Right lung (tissue), 2 donors: ENCODE measurements at regions not wholly inside any gene's neighbourhood (a gene's known extent, or its start where the extent isn't known, plus 50 kb on each side); places are given as distances from the start of the nearest gene placed in this dataset.
"Not testable (repeated sequence)": the region's sequence is repeated elsewhere in the genome, so short reads cannot be mapped to it uniquely, and the experiment has no call there.

ENCODE experiments used
- DNase-seq, 2 donors: peaks; one replicate each; pipeline ENCODE4 v3.0.0-alpha.2; 2013

GRCh38 chr1:104776-105175 lies 346.7 kb downstream of the OR4F29 start:
- not testable (repeated sequence) for DNase-seq

DNA sequence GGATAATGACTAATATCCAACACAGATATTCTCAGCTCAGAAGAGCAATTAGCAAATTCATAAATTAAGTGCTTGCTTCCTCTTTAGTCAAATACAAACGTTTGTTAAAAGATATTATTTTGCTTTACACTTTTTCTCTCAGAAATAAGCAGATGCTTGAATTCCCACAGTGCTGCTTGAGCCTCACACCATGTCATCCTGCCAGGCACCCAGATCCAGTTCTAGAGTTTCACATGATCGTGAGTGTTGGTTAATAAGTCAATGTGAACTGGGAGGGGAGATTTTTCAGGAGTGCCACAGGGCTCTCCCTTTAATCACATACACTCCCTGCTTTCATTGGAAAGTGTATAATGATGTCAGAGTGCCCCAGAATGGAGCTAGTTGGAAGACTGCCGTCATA lies 352.0 kb downstream of the OR4F29 start:
- DNase-seq: not testable (repeated sequence)

DNA sequence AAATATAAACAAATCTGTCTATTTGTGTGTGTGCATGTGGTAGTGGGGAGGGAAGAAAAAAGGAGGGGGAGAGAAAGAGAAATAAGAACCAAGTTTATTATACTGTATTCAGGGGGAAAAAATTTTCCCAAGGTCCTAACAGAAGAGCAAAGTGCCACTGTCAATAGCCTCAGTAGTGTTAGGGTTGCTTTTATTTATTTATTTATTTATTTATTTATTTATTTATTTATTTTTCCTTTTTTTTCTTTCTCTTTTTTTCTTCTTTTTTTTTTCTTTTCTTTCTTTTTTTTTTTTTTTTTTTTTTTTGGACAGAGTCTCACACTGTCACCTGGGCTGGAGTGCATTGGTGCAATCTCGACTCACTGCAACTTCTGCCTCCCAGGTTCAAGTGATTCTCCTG lies 352.7 kb downstream of the OR4F29 start:
- DNase-seq: not testable (repeated sequence)

DNA sequence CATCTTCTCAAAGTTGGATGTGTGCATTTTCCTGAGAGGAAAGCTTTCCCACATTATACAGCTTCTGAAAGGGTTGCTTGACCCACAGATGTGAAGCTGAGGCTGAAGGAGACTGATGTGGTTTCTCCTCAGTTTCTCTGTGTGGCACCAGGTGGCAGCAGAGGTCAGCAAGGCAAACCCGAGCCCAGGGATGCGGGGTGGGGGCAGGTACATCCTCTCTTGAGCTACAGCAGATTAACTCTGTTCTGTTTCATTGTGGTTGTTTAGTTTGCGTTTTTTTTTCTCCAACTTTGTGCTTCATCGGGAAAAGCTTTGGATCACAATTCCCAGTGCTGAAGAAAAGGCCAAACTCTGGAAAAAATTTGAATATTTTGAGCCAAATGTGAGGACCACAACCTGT lies 360.2 kb downstream of the OR4F29 start:
- not testable (repeated sequence) for DNase-seq

DNA sequence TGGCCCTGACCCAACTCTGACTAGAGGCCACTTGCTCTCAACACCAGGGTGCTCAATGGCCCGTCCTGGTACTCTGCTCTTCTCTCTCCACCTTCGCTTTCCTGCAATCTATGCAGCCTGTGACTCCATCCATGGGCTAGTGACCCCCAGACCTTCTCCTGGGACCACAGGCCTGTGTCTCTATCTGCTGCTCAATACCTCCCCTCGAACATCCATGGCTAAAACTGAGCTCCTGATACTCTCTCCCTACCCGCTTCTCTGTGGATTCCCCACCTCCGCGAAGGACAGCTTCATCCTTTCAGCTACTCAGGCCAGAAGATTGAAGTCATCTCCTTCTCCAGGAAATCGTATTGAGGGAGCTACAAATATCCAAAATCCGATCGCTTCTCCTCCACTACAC lies 363.4 kb downstream of the OR4F29 start:
- not testable (repeated sequence) for DNase-seq

DNA sequence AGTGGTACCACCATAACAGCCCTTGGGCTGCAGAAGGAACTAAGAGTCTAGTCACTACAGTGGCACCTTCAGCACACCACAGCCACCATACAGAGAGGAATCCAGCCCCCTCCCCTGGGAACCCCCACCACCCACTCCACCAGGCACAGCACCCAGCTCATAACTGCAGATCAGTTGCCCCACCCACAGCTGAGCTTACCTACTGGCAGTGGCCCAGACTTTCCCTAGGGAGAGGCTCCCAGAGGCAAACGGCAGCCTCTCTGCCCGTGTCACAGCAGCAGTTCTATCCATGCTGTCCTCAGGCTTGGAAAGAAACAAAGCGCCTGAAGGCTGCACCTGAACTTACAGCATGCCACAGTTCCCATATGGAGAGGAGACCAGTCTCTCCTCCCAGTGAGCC lies 372.3 kb downstream of the OR4F29 start:
- DNase-seq: not testable (repeated sequence)

- DNase-seq: not testable (repeated sequence)
These were observed 386.4 kb downstream of the OR4F29 start, which contains the start of gene OR4F5 for GRCh38 chr1:65119-65518. OR4F5 (plus strand) TSS chr1:65419.

- DNase-seq: not testable (repeated sequence)
These were observed 395.4 kb downstream of the OR4F29 start for GRCh38 chr1:56014-56531.

GRCh38 chr1:53182-53581 lies 398.3 kb downstream of the OR4F29 start:
- DNase-seq: not testable (repeated sequence)

DNA sequence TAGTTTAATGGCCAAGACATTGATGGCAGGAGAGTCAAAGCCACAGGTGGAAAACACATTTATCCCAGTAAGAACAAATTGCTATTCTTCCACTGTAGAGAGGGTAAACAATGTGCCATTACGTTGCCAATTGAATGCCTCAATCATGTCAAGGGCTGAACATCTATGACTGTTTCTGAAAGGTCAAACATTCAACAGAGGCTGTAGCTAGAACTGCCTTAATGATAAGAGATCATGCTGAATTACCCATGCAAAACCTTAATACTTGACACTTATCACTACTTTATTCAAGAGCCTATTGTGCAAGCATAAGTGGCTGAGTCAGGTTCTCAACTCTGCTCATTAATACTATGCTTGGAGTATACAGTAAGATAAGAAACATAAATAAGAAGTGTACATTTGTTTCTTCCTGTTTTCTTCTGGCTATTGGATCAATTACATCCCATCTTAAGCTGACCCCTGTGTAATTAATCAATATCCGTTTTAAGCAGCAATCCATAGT lies 409.5 kb downstream of the OR4F29 start:
- not testable (repeated sequence) for DNase-seq

DNA sequence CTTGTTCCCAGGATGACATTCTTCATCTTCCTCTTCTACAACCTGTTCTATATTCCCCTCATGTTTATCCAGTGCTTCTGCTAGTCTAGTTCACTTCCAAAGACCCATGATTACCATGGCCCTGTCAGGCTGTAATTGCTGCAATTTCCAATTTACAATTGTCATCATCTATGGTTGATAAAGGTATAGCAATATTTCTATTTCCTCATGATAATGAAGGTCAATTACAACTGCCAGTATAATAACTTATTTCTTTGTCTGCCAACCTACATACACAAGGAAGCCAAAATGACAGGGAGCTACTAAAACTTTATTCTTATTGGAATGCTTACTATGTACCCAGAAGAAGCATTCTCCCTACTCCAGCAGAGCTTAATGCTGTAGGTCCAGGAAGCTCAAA lies 410.3 kb downstream of the OR4F29 start:
- not testable (repeated sequence) for DNase-seq

DNA sequence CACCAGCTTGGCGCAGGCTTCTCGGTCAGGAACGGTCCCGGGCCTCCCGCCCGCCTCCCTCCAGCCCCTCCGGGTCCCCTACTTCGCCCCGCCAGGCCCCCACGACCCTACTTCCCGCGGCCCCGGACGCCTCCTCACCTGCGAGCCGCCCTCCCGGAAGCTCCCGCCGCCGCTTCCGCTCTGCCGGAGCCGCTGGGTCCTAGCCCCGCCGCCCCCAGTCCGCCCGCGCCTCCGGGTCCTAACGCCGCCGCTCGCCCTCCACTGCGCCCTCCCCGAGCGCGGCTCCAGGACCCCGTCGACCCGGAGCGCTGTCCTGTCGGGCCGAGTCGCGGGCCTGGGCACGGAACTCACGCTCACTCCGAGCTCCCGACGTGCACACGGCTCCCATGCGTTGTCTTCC lies 422.3 kb downstream of the OR4F29 start:
- DNase-seq: not testable (repeated sequence)

GRCh38 chr1:17298-17697 lies 434.2 kb downstream of the OR4F29 start:
- DNase-seq: not testable (repeated sequence)

DNA sequence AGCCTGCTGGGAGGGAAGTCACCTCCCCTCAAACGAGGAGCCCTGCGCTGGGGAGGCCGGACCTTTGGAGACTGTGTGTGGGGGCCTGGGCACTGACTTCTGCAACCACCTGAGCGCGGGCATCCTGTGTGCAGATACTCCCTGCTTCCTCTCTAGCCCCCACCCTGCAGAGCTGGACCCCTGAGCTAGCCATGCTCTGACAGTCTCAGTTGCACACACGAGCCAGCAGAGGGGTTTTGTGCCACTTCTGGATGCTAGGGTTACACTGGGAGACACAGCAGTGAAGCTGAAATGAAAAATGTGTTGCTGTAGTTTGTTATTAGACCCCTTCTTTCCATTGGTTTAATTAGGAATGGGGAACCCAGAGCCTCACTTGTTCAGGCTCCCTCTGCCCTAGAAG lies 435.5 kb downstream of the OR4F29 start:
- not testable (repeated sequence) for DNase-seq

DNA sequence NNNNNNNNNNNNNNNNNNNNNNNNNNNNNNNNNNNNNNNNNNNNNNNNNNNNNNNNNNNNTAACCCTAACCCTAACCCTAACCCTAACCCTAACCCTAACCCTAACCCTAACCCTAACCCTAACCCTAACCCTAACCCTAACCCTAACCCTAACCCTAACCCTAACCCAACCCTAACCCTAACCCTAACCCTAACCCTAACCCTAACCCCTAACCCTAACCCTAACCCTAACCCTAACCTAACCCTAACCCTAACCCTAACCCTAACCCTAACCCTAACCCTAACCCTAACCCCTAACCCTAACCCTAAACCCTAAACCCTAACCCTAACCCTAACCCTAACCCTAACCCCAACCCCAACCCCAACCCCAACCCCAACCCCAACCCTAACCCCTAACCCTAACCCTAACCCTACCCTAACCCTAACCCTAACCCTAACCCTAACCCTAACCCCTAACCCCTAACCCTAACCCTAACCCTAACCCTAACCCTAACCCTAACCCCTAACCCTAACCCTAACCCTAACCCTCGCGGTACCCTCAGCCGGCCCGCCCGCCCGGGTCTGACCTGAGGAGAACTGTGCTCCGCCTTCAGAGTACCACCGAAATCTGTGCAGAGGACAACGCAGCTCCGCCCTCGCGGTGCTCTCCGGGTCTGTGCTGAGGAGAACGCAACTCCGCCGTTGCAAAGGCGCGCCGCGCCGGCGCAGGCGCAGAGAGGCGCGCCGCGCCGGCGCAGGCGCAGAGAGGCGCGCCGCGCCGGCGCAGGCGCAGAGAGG lies 441.3 kb downstream of the OR4F29 start:
- not testable (repeated sequence) for DNase-seq
